Effector memory CD4-positive, alpha-beta T cell (primary cell): ENCODE measurements at regions not wholly inside any gene's neighbourhood (a gene's known extent, or its start where the extent isn't known, plus 50 kb on each side); places are given as distances from the start of the nearest gene placed in this dataset.
A peak's percentile ranks its signal among the peaks of the same experiment; 100 is the strongest.

Experiments
- DNase-seq, 3 donors: peaks; one replicate each; pipeline ENCODE4 v3.0.0-alpha.2; 2020
- H3K27ac ChIP-seq: 2 replicates; pipeline ENCODE4 v1.7.0; 2013; ENCODE audit warnings: mild to moderate bottlenecking, low read length, moderate library complexity; ENCODE audit not compliant: insufficient read depth, poor library complexity, severe bottlenecking
- H3K27me3 ChIP-seq: replicated peaks from 2 replicates; pipeline ENCODE4 v1.7.0; 2013; ENCODE audit warnings: mild to moderate bottlenecking, low read length; ENCODE audit not compliant: insufficient read depth, control insufficient read depth, poor library complexity, severe bottlenecking
- H3K36me3 ChIP-seq: 2 replicates; pipeline ENCODE4 v1.7.0; 2013; ENCODE audit warnings: mild to moderate bottlenecking, low read length, moderate library complexity; ENCODE audit not compliant: control insufficient read depth, insufficient read depth
- H3K4me1 ChIP-seq: 2 replicates; pipeline ENCODE4 v1.7.0; 2013; ENCODE audit warnings: low read length, mild to moderate bottlenecking; ENCODE audit not compliant: control insufficient read depth, insufficient read depth, poor library complexity, severe bottlenecking
- H3K4me3 ChIP-seq: 2 replicates; pipeline ENCODE4 v1.7.0; 2013; ENCODE audit warnings: low read length, low read depth, mild to moderate bottlenecking; ENCODE audit not compliant: insufficient read depth, poor library complexity, severe bottlenecking
- H3K9me3 ChIP-seq: 2 replicates; pipeline ENCODE4 v1.7.0; 2013; ENCODE audit warnings: mild to moderate bottlenecking, low read length, moderate library complexity; ENCODE audit not compliant: control insufficient read depth

DNA sequence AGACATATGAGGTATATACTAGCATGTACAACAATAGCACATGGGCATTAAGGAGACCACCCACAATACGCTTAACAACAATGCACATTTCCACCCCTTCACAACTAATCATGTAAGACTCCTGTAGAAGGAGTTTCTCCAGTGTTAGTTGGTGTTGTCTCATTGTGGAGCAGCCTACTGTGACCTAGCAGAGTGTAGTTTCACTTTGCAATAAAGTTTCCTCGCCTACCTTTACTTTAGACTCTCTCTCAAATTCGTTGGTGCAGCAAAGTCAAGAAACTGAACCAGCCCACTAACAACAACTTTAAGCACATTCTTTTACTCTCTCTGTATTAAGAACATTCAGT, 863.6 kb downstream of the FAM181B start:
- DNase-seq, result no peak
- Histone ChIP-seq H3K27ac (peak overlapping the region; percentile 19), H3K4me3 (peak overlapping the region; percentile 15), H3K36me3 (no peaks in the 10 kb centered on the region), H3K27me3 (no peaks in the 10 kb centered on the region), H3K9me3 (no peaks in the 10 kb centered on the region), H3K4me1 (peaks cover 20% of the 10 kb centered on the region)

DNA sequence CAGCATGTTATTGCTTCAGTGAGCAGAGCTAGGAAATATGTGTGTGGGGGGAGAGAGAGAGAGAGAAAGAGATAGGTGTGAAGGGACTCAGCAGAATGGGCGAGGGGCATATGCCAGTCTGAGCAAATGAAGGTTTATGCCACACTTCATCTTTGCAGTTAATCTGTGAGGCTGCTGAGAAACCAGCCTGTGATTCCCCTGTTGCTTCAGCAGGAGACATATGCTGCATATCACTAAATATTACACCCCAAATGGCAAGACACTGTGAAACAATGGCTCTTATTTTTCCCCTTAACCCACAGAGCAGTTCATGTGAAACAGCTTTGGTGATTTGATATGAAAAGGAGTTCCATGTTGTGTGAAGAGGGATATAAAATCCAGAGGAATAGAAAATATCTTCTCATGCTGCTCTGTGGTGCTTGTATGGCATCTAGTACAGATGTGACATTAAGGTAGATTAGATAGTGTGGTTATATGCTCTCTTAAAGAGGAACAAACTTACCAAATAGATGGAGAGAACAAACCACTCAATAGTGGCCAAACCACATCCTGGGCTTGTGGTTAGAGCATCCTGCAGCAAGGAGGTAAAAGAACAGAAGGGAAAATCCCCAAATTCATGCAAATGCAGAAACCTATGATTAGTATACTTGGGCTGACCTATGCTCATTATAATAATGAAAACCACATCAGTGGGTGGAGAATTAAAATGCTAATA, 864.2 kb downstream of the FAM181B start:
- peak; percentile 70 to 84 (median 81) for DNase-seq
- Histone ChIP-seq H3K36me3 (no peaks in the 10 kb centered on the region), H3K27ac (no peak overlapping the region), H3K4me3 (peak overlapping the region; percentile 15), H3K9me3 (no peaks in the 10 kb centered on the region), H3K4me1 (peaks cover 20% of the 10 kb centered on the region), H3K27me3 (no peaks in the 10 kb centered on the region)

DNA sequence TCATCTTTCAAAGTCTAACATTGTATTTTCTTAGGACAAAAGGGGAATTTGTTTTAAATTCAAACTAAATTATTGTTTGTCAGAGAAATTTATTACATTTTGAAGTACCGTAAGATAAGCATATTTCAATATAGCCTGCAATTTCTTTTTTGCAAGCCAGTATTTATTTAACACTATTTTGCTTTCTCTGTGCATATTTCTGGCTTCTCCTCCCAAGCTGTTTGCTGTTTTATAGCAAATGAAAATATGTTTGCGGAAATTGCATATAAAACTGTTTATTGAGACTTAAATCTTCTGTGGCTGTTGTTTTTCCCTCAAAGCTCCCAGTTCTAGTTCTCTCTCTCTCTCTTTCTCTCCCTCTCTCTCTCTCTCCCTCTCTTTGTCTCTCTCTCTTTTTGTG, 866.8 kb downstream of the FAM181B start:
- no peaks in the 10 kb centered on the region for H3K36me3 ChIP-seq

DNA sequence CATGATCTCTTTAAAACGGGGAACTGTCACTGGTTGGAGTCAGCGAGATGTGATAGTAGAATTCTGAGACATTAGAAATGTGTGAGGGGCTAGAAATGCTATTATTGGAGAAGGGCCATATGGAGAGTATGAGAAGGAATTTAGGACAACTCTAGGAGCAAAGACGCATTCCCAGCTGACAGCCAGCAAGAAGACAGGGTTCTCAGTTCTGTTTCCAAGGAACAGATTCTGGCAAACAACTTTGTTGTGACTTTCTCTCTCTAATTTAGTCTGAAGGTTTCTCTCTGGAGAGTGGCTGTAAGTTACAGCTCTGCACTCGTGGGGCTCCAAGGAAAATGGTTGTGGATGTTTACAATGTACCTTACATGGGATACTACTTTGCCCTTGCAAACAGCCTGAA, 876.3 kb downstream of the FAM181B start:
- no peak overlapping the region for H3K4me3 ChIP-seq
- H3K9me3 ChIP-seq, result no peaks in the 10 kb centered on the region
- no peak for DNase-seq
- no peak overlapping the region for H3K27ac ChIP-seq
- no peaks in the 10 kb centered on the region for H3K4me1 ChIP-seq
- H3K27me3 ChIP-seq, result no peaks in the 10 kb centered on the region
- no peaks in the 10 kb centered on the region for H3K36me3 ChIP-seq

More for the DNA sequence above, 866.8 kb downstream of the FAM181B start:
- H3K27me3 ChIP-seq, result no peaks in the 10 kb centered on the region
- no peaks in the 10 kb centered on the region for H3K9me3 ChIP-seq
- no peak overlapping the region for H3K4me3 ChIP-seq
- peaks cover 20% of the 10 kb centered on the region for H3K4me1 ChIP-seq
- no peak overlapping the region for H3K27ac ChIP-seq
- DNase-seq, result no peak

DNA sequence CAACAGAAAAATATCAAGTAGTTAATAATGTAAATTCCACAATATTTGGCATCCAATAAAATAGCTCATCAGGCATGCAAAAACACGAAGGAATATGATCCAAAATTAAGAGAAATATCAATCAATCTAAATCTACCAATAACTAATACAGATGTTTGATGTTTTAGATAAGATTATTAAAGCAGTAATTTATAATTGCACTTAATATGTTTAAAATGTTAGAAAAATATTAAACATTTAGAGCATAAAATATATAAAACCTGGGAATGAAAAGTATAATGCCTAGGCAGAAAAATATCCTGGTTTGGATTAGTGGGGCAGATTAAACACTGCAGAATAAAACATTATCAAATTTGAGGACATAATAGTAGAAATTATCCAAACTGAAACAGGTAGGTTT, 879.9 kb downstream of the FAM181B start:
- Histone ChIP-seq H3K4me1 (no peaks in the 10 kb centered on the region), H3K27me3 (no peaks in the 10 kb centered on the region), H3K27ac (no peak overlapping the region), H3K4me3 (no peak overlapping the region), H3K36me3 (no peaks in the 10 kb centered on the region), H3K9me3 (no peaks in the 10 kb centered on the region)
- no peak for DNase-seq

DNA sequence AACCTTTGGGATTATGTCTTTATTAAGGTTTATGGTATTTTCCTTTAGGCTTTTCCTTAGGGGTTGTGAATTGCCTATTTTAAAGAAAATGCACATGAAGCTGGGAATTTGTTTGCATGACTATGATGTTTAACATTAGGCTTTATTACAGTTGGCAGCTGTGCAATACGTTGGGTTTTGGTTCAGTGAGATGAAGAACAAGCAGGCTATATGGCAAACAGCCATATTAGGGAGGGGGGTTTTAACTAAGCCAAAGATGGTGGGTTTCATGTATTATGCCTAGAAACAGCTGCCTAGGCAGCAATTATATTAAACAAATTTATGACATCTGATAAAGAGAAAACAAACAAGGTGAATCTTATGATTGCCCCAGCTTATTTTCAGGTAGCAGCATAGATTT, 880.8 kb downstream of the FAM181B start:
- Histone ChIP-seq H3K36me3 (no peaks in the 10 kb centered on the region), H3K27ac (no peak overlapping the region), H3K4me3 (no peak overlapping the region), H3K27me3 (no peaks in the 10 kb centered on the region), H3K4me1 (no peaks in the 10 kb centered on the region), H3K9me3 (no peaks in the 10 kb centered on the region)
- no peak for DNase-seq

DNA sequence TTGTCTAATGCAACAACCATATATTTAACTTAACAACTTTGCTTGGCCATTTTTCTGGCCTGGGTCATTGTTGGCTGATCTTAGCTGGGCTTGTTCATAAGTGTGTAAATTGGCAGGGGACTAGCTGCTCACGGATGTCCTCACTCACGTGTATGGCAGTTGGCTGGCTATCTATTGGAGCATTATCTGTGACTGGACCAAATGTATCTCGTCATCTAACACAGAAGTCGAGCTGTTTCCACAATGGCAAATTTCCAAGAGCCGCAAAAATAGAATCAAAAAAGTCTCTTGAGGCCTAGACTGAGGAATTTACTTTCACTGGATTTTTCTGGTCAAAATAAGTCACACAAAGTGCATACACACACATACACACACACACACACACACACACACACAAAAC, 893.3 kb downstream of the FAM181B start:
- H3K36me3 ChIP-seq, result no peaks in the 10 kb centered on the region
- H3K4me1 ChIP-seq, result no peaks in the 10 kb centered on the region
- H3K27me3 ChIP-seq, result no peaks in the 10 kb centered on the region
- DNase-seq, result no peak
- H3K9me3 ChIP-seq, result no peaks in the 10 kb centered on the region
- no peak overlapping the region for H3K27ac ChIP-seq
- H3K4me3 ChIP-seq, result no peak overlapping the region

DNA sequence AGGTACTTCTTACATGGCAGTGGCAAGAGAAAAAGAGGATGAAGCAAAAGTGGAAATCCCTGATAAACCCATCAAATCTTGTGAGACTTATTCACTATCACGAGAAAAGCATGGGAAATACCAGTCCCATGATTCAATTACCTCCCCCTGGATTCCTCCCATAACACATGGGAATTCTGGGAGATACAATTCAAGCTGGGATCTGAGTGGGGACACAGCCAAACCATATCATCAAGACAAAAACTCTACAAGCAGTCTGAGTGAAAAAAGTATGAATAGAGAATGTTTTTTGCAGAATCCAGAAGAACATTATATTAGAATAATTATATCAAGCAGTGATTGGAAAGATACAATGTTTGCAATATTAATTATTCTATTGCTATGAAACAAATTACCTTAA, 893.7 kb downstream of the FAM181B start:
- no peak overlapping the region for H3K4me3 ChIP-seq
- no peaks in the 10 kb centered on the region for H3K36me3 ChIP-seq
- H3K27me3 ChIP-seq, result no peaks in the 10 kb centered on the region
- H3K9me3 ChIP-seq, result no peaks in the 10 kb centered on the region
- no peak for DNase-seq
- H3K27ac ChIP-seq, result no peak overlapping the region
- H3K4me1 ChIP-seq, result no peaks in the 10 kb centered on the region

DNA sequence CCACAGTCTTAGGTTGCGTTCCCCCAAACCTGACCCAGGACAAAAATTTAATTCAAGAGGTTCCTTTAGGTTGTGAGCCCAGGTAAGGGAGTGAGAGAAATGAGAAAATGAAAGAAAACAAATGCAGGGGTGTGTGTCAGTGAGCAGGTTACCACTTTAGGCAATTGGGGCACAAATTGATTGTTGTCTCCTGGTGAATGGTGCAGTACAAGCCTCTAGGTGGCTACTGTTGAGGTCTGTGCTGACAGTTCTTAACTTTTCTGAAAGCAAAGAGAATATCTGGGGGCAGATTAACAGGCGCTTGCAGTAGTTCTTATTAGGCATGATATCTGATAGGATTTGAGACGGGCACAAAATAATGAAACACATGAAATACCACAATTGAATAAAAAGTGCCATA, 894.6 kb downstream of the FAM181B start:
- H3K4me3 ChIP-seq, result no peak overlapping the region
- no peaks in the 10 kb centered on the region for H3K4me1 ChIP-seq
- H3K27ac ChIP-seq, result no peak overlapping the region
- H3K36me3 ChIP-seq, result no peaks in the 10 kb centered on the region
- H3K27me3 ChIP-seq, result no peaks in the 10 kb centered on the region
- H3K9me3 ChIP-seq, result no peaks in the 10 kb centered on the region
- DNase-seq, result no peak

DNA sequence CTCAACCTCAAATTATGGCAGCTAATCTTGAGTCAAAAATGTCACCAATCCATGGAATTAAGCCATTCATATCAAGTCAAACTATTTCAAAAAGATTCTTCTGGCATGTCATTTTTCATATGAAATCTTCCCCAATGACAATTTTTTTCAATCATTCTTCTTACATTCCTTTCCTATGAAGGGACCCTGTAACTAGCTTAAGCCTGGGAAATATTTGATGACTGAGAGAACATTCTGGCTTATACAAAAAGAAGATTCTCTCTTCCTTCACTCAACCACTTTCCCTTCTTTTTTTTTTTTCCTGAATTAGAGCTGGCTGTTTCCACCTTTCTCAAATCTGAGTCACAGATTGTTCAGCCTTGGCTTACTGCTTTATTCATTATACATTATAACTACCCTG, 903.7 kb downstream of the FAM181B start:
- Histone ChIP-seq H3K4me1 (no peaks in the 10 kb centered on the region), H3K27me3 (no peaks in the 10 kb centered on the region), H3K4me3 (no peak overlapping the region), H3K36me3 (no peaks in the 10 kb centered on the region), H3K9me3 (no peaks in the 10 kb centered on the region), H3K27ac (no peak overlapping the region)
- DNase-seq, result no peak
